B cell (primary cell): ENCODE measurements at regions not wholly inside any gene's neighbourhood (a gene's known extent, or its start where the extent isn't known, plus 50 kb on each side); places are given as distances from the start of the nearest gene placed in this dataset.

Source experiments
- CTCF ChIP-seq: fragments of 200-600 bp; IDR thresholded peaks from one replicate; pipeline ENCODE4 v1.8.0; 2022; ENCODE audit warnings: antibody characterized with exemption, mild to moderate bottlenecking
- EZH2 ChIP-seq: IDR thresholded peaks from 2 replicates; pipeline ENCODE4 v1.6.1; 2012; ENCODE audit warnings: borderline replicate concordance, low read depth, mild to moderate bottlenecking, moderate library complexity, low read length; ENCODE audit not compliant: insufficient read depth, poor library complexity, severe bottlenecking

DNA sequence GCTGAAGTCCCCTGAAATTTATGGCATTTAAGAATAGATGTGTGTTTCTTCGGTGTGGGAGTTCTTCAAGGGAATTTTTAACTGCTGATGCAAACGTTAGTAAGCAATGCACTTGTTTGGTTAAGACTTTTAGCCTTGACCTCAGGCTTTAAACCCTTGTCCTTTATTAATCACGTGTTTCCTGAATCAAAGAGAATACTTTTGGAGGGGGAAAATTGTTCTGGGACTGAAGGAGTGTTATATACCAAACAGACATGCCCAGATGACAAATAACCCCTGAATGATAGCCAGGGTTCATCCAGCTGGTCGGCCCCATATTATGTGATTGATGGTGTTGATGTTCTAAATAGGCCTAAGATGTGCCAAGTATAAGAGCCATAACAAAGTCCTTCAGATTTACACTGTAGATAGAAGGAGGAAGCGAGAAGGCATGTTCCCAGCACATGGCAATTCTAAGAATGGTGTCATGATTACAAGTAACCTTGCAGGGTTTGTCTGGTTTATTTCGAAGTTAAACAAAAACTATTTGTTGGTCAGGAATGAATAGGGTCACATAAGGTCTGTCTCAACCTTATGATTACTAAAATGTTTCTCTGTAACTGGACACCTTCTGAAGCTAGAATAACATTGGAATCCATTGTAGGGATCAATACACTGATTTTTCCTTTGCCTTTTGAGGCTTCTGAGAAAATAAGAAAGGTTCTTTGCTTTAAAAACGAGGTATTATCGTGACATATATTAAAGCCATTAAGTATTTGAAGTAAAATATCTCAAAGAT is 124.2 kb upstream of the SEM1 start:
- TF ChIP-seq CTCF (no peak), EZH2 (no peak)
